ENCODE measurements at regions not wholly inside any gene's neighbourhood (a gene's known extent, or its start where the extent isn't known, plus 50 kb on each side); places are given as distances from the start of the nearest gene placed in this dataset.

- TF ChIP-seq CTCF (IDR thresholded peaks at IDR 0.05) (no peak), POLR2A (IDR thresholded peaks at IDR 0.05) (no peak)
Observed at GRCh38 chr1:222095606-222096475, 354.0 kb upstream of the DUSP10 start.
